ENCODE measurements at regions not wholly inside any gene's neighbourhood (a gene's known extent, or its start where the extent isn't known, plus 50 kb on each side); places are given as distances from the start of the nearest gene placed in this dataset.

DNA sequence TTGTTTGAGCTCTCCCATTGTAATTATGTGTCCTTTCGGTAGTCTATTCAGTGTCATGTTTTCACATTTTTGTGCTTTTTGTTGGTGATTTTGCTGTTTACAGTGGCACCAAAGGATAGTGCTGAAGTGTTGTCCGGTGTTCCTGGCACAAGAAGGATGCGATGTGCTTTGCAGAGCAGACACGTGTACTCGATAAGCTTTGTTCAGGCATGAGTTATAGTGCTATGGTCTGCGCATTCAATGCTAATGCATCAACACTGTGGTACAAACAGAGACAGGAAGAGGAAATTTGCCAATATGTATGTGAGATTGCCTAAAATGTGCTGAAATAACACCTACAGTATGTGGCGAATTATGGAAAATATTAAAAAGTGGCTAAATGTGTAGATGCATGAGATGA lies 913.4 kb upstream of the ACO1 start:
- no peak for DNase-seq (ENCODE audit: low spot score)

DNA sequence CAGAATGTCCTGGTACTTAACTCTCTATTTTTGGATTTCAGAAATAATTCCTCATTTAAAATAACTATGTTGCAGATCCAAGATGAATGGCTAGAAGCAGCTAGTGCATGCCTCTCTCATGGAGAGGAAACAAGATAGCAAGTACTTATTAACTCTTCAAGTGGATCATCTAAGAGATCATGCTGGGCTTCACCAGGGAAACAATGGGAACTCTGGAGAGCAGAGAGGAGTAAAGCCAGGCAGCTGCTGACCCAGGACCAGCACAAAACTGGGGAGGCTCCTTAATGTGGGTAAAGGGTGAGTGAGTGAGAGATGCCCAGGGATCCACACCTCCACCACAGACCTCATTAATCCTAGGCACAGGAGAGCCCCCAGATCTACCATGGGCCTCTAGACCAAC lies 897.8 kb upstream of the ACO1 start:
- no peak for DNase-seq (ENCODE audit: low spot score)

GRCh38 chr9:31490551-31491106 lies 893.8 kb upstream of the ACO1 start:
- DNase-seq (ENCODE audit: low spot score): no peak

DNA sequence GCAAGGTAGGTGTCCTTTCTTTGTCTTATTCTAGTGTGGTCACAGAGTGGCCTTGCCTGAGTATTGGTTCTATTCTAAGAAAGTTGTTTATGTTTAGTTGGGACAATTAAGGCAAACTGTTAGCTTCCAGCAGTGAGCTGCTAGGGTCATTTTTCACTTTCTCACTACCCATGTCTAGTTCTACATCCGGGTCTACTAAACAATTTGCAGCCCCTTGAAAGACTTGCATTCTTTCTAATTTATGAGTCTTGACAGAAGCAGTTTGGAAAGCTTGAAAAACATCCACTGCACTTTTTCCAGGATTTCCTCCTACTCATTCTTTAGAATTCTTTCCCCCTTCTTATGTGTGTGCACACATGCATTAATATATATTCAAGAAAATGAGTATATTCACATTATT lies 892.2 kb upstream of the ACO1 start:
- DNase-seq (ENCODE audit: low spot score): no peak

GRCh38 chr9:31500422-31500821 lies 884.0 kb upstream of the ACO1 start:
- DNase-seq (ENCODE audit: low spot score): no peak

GRCh38 chr9:31519011-31519410 lies 865.4 kb upstream of the ACO1 start:
- no peak for DNase-seq (ENCODE audit: low spot score)

DNA sequence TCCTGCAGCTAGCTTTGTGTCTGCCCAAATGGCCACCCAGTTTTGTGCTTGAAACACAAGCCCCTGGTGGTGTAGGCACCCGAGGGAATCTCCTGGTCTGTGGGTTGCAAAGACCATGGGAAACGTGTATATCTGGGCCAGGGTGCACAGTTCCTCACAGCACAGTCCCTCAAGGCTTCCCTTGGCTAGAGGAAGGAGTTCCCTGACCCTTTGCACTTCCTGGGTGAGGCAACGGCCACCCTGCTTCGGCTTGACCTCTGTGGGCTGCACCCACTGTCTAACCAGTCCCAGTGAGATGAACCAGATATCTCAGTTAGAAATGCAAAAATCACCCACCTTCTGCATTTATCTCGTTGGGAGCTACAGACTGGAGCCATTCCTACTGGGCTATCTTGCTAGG lies 865.0 kb upstream of the ACO1 start:
- DNase-seq (ENCODE audit: low spot score): no peak

DNA sequence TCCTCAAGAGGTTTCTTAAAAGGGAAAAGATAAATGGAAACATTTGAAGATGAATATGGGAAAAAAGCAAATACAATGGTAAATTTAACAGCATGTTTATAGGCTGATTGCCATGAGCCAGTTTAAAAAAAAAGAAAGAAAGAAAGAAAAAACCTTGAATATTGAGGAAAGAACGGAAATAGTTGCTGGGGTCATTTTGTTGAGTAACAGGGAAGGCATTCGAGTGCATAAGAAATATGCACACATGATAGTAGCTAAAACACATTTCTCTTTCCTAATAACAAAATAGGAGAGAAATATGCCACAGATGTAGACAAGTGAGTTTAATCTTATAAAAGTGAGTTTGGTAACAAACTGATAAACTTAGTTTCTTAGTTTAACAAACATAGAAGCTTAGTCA lies 864.6 kb upstream of the ACO1 start:
- no peak for DNase-seq (ENCODE audit: low spot score)

GRCh38 chr9:31520301-31521085 lies 864.0 kb upstream of the ACO1 start:
- no peak for DNase-seq (ENCODE audit: low spot score)

DNA sequence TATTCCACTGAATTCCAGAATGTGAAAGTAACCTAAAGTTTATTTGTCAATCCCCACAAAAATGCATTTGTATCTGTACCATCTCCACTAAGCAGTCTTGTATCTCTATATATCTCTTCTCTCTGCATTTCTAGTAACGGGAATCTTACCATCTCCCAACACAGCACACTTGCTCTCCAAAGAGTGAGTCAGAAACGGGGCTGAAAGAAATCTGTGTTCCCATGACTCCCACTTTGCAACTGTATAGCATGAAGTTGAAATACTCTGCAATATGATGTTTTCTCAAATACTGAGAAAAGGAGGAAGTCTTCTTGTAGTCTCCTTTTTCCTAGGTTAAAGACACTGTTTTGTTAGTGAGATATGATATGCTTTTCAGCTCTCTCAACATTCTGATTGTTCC lies 848.8 kb upstream of the ACO1 start:
- no peak for DNase-seq (ENCODE audit: low spot score)

GRCh38 chr9:31536471-31536870 lies 848.0 kb upstream of the ACO1 start:
- DNase-seq (ENCODE audit: low spot score): no peak

DNA sequence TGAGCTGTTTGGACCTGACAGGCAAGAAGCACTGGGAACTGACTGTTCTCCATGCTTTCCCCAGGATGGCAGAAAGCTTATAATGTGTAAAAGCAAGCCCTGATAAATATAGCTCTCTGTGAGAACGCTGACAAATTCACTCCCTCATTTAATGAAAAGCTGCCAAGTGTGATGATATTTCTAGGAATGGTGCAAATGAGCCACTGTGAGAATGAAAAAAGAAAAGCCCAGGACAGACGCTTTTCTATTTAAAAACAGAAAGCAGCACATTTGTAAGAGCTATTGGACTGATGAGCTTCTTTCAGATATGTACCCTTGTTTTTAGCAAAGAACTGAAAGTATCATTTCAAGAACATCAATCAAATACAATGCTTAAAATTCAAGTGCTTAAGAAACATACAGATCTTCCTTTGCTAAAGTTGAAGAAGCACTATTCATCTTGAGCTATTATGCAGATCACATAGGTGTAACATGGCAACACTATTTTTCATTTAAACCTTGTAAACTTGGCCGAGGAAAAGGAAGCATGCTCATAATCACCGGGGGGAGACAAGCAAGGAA lies 842.6 kb upstream of the ACO1 start:
- no peak for DNase-seq (ENCODE audit: low spot score)

DNA sequence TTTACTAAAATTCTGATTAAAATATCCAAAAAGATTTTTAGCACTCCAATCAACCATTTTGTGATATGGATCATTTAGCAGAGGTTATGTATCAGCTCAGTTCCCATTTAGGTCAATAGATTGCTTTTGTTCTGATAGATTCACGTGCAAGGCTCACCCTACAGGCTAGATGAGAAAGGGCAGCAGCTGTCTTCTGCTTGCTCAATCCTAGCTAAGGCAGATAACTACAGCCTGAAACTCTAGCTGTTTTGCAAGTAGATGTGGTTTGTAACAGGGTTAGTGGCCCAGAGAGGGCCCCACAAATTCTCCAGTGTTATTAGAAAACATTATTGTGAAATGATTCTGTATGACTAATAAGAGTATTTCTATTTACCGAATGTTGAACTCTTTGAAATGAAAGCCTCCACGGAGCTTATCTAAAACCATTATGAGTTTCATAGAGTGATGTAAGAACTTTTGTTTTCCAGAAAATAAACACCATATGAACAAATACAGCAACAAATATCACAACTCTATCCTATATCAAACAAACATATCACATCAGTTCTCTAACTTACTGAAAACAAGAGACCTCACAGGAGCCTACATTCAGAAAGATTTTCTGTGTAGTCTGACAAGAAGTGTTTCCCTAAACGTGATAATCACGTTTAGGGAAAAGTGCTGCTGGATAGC lies 841.9 kb upstream of the ACO1 start:
- DNase-seq (ENCODE audit: low spot score): peak; percentile 53

GRCh38 chr9:31554941-31555340 lies 829.5 kb upstream of the ACO1 start:
- no peak for DNase-seq (ENCODE audit: low spot score)

GRCh38 chr9:31556667-31557463 lies 827.6 kb upstream of the ACO1 start:
- DNase-seq (ENCODE audit: low spot score): no peak

- DNase-seq (ENCODE audit: low spot score): peak; percentile 5
These were observed 812.3 kb upstream of the ACO1 start for GRCh38 chr9:31572190-31572589.

DNA sequence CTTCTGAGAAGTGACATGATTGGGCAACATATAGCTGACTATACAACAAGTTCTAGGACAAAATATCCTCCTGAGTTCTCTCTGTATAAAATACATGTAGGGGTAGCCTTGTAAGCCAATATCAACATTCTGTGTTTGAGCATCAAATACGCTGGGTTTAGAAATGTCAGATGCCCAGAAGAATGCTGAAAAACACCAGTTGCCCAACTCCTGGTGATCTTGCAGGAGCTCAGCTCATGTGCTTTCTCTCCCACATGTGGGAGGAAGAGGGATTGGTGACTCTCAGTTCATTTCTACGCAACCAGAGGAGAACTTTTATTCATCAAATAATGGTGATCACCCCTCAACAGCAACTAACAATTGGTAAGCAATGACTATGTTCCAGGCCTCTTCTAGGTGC lies 810.9 kb upstream of the ACO1 start:
- no peak for DNase-seq (ENCODE audit: low spot score)

GRCh38 chr9:31574006-31574765 lies 810.3 kb upstream of the ACO1 start:
- DNase-seq (ENCODE audit: low spot score): no peak

DNA sequence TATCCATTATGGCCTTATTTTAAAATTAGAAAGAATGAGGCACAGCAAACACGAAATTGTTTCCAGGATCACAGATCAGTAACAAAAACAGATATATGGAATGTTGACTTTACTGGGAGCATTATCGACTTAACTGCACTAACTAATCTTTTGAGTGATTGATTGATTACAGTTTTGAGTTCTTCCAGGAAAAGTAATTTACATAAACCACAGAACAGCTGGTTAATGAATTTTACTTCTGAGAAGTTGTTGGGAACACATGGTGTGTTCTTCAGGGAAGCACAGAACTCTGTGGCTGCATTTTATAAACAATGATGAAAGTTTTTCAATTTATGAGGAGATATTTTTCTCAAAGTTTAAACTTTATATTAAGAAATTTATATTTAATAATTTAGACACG lies 802.4 kb upstream of the ACO1 start:
- no peak for DNase-seq (ENCODE audit: low spot score)

DNA sequence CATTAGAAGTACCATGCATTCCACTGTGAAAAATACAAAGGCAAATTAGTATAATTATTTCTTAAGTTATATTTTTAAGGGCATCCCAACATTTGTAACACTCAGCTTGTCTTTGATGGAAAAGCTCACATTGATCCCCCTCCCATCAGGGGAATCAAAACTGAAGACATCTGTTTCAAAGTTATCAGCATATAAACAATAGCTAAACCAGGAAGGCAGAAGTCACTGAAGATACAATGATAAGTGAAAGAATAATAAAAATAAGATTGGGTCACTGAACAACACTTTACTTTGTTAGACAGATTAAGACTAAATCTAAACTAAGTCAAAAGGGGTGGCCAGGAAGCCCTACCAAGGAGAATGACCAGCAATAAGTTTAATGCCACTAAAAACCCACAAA lies 801.9 kb upstream of the ACO1 start:
- no peak for DNase-seq (ENCODE audit: low spot score)

- no peak for DNase-seq (ENCODE audit: low spot score)
These were observed 799.3 kb upstream of the ACO1 start for GRCh38 chr9:31585158-31585557.

DNA sequence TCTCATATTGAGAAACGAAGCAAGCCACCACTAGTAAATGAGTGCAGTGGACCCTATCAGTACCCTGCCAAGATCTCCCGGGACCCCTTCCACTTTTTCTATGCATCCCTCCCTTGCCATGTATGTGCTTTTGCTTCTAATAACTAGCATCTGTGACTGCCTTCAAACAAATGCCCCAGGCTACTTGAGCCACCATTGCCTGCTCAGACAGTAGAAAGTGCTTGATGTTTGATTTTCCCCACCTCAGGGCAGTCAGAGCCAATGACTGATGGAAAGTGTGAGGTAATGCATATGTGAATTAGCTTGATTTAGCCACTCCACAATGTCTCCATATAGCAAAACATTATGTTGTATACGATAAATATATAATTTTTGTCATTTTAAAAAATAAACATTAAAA lies 797.3 kb upstream of the ACO1 start:
- no peak for DNase-seq (ENCODE audit: low spot score)
